ENCODE measurements at regions not wholly inside any gene's neighbourhood (a gene's known extent, or its start where the extent isn't known, plus 50 kb on each side); places are given as distances from the start of the nearest gene placed in this dataset.

- TF ChIP-seq, protein P1, sequence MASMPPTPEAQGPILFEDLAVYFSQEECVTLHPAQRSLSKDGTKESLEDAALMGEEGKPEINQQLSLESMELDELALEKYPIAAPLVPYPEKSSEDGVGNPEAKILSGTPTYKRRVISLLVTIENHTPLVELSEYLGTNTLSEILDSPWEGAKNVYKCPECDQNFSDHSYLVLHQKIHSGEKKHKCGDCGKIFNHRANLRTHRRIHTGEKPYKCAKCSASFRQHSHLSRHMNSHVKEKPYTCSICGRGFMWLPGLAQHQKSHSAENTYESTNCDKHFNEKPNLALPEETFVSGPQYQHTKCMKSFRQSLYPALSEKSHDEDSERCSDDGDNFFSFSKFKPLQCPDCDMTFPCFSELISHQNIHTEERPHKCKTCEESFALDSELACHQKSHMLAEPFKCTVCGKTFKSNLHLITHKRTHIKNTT (CRISPR knock-in tag; IDR thresholded peaks at IDR 0.05) = no peak
Measured at GRCh38 chr6:164359036-164359435, 944.5 kb downstream of the QKI start (continued).

DNA sequence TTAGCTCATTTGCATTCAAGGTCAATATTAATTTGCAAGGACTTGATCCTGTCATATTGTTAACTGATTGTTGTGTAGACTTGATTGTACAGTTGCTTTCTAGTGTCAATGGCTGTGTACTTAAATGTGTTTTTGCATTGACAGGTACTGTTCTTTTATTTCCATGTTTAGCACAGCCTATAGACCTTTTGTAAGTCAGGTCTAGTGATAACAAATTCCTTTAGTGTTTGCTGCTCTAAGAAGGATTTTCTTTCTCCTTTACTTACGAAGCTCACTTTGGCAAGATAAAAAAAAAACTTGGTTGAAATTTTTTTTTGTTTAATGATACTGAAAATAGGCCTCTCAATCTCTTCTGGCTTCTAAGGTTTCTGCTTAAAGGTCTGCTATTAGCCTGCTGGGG lies 942.3 kb downstream of the QKI start:
- Histone ChIP-seq H3K27me3 (ENCODE audit: control insufficient read depth in 1 of 2, insufficient read depth in 2 of 2, low read length in 2 of 2) (no peaks in the 10 kb centered on the region), H3K4me3 (replicated peaks in 1 of 3; ENCODE audit: insufficient read depth in 1 of 3, low read depth in 2 of 3, low read length in 3 of 3) (no peak overlapping the region), H3K4me2 (ENCODE audit: low read depth, low read length) (no peak overlapping the region), H3K9ac (ENCODE audit: insufficient read depth, low read depth, low read length) (no peak overlapping the region), H2AFZ (ENCODE audit: low read length) (no peak overlapping the region), H3K9me3 (ENCODE audit: low read length) (peaks cover 95% of the 10 kb centered on the region), H3K36me3 (replicated peaks in 1 of 2; ENCODE audit: control insufficient read depth in 1 of 2, insufficient read depth in 2 of 2, low read length in 2 of 2) (no peaks in the 10 kb centered on the region), H4K20me1 (ENCODE audit: insufficient read depth, low read length) (no peaks in the 10 kb centered on the region), H3K27ac (ENCODE audit: extremely low read length, insufficient read depth, low read length) (no peak overlapping the region), H3K4me1 (ENCODE audit: insufficient read depth, low read length) (no peaks in the 10 kb centered on the region), H3K79me2 (ENCODE audit: insufficient read depth, low read length) (no peaks in the 10 kb centered on the region)
- no peak for TF ChIP-seq ZNF605 (CRISPR knock-in tag; IDR thresholded peaks at IDR 0.05)
- no peak for TF ChIP-seq ZNF296 (CRISPR knock-in tag; conservative IDR thresholded peaks at IDR 0.05)
- TF ChIP-seq ZNF10 (CRISPR knock-in tag; IDR thresholded peaks at IDR 0.05; ENCODE audit: borderline replicate concordance, low read depth) = no peak
- TF ChIP-seq ZIK1 (CRISPR knock-in tag; IDR thresholded peaks at IDR 0.05; ENCODE audit: borderline replicate concordance, low read depth) = no peak
- TF ChIP-seq, protein P2, sequence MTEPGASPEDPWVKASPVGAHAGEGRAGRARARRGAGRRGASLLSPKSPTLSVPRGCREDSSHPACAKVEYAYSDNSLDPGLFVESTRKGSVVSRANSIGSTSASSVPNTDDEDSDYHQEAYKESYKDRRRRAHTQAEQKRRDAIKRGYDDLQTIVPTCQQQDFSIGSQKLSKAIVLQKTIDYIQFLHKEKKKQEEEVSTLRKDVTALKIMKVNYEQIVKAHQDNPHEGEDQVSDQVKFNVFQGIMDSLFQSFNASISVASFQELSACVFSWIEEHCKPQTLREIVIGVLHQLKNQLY (CRISPR knock-in tag; IDR thresholded peaks at IDR 0.05) = no peak
- TF ChIP-seq, protein P3, sequence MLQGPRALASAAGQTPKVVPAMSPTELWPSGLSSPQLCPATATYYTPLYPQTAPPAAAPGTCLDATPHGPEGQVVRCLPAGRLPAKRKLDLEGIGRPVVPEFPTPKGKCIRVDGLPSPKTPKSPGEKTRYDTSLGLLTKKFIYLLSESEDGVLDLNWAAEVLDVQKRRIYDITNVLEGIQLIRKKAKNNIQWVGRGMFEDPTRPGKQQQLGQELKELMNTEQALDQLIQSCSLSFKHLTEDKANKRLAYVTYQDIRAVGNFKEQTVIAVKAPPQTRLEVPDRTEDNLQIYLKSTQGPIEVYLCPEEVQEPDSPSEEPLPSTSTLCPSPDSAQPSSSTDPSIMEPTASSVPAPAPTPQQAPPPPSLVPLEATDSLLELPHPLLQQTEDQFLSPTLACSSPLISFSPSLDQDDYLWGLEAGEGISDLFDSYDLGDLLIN (CRISPR knock-in tag; IDR thresholded peaks at IDR 0.05; ENCODE audit: borderline replicate concordance) = no peak
- TF ChIP-seq ZNF138 (CRISPR knock-in tag; IDR thresholded peaks at IDR 0.05; ENCODE audit: low read depth) = no peak
- no peak for TF ChIP-seq ZNF598 (CRISPR knock-in tag; IDR thresholded peaks at IDR 0.05; ENCODE audit: borderline replicate concordance)
- TF ChIP-seq NR0B2 (CRISPR knock-in tag; IDR thresholded peaks at IDR 0.05) = no peak
- TF ChIP-seq NFAT5 (CRISPR knock-in tag; IDR thresholded peaks at IDR 0.05) = no peak
- TF ChIP-seq ZFP82 (CRISPR knock-in tag; IDR thresholded peaks at IDR 0.05; ENCODE audit: borderline replicate concordance) = no peak
- ATAC-seq (no peak), DNase-seq (ENCODE audit: low spot score) (no peak), FAIRE-seq (no peak)
- BruUV-seq (replicated peaks) = no TSS peak
- in situ Hi-C loops (cut with HindIII; ENCODE audit: extremely low pct_ligation_motif_present, low pct_unique_long_range_greater_than_20kb) = no loop called here
- POLR2A ChIA-PET = no interaction called here
- intact Hi-C loops (cut with micrococcal nuclease; ENCODE audit: unreplicated experiment) = no loop called here
- CTCF ChIA-PET (ENCODE audit: low intra/inter-chr PET ratio, low total read pairs) = no interaction called here
- 2% methylated on average over 1 of the region's 1 CpG for WGBS (ENCODE audit: low lambda C conversion rate)

All from HepG2 (cell line).